ENCODE measurements at regions not wholly inside any gene's neighbourhood (a gene's known extent, or its start where the extent isn't known, plus 50 kb on each side); places are given as distances from the start of the nearest gene placed in this dataset.

DNA sequence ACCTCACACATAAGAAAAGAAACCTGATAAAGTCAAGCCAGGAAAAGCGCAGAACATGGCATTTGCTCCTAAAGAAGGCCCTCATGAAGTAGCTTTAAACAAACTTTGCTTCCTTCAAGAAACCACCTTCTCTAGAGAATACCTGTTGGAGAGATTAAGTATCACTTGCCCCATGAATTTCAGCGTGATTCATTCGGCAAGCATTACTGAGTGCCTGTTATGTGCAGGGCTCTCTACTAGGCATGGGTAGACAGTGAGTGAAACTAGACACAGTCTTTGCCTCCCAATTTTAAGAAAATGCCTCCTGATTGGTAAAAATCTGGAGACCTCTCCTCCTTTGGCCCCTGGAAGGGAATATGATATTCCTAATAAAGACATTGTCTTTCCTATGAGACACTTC is 475.8 kb upstream of the NBEA start:
- peaks cover 0 to 8% (median 0%) of the 10 kb centered on the region in 9 donors for H3K9me3 Mint-ChIP-seq
- POLR2A ChIA-PET = no interaction called here
- no peaks in the 10 kb centered on the region for H3K4me1 Mint-ChIP-seq
- no peak overlapping the region for H3K4me3 Mint-ChIP-seq
- H3K27me3 Mint-ChIP-seq = peaks cover 0 to 13% (median 2%) of the 10 kb centered on the region in 5 donors
- no peaks in the 10 kb centered on the region for H3K36me3 Mint-ChIP-seq
- no peak for ATAC-seq
- DNase-seq = no peak
- no peak overlapping the region for H3K27ac Mint-ChIP-seq

- no peak for ATAC-seq
- POLR2A ChIA-PET = no interaction called here
- no peak for DNase-seq
- peaks cover 0 to 13% (median 0%) of the 10 kb centered on the region in 5 donors for H3K27me3 Mint-ChIP-seq
- no peaks in the 10 kb centered on the region for H3K4me1 Mint-ChIP-seq
- H3K27ac Mint-ChIP-seq = no peak overlapping the region
- H3K4me3 Mint-ChIP-seq = no peak overlapping the region
- H3K36me3 Mint-ChIP-seq = no peaks in the 10 kb centered on the region
- peaks cover 0 to 6% (median 0%) of the 10 kb centered on the region in 9 donors for H3K9me3 Mint-ChIP-seq
Measured at GRCh38 chr13:34467450-34468083, 474.5 kb upstream of the NBEA start.

- peaks cover 0 to 6% (median 0%) of the 10 kb centered on the region in 9 donors for H3K9me3 Mint-ChIP-seq
- POLR2A ChIA-PET = no interaction called here
- ATAC-seq (no peak), DNase-seq (no peak)
- H3K4me1 Mint-ChIP-seq = no peaks in the 10 kb centered on the region
- H3K36me3 Mint-ChIP-seq = no peaks in the 10 kb centered on the region
- no peak overlapping the region for H3K4me3 Mint-ChIP-seq
- no peak overlapping the region for H3K27ac Mint-ChIP-seq
- H3K27me3 Mint-ChIP-seq = peaks cover 0 to 12% (median 0%) of the 10 kb centered on the region in 5 donors
Measured at GRCh38 chr13:34469196-34469986, 472.7 kb upstream of the NBEA start.

DNA sequence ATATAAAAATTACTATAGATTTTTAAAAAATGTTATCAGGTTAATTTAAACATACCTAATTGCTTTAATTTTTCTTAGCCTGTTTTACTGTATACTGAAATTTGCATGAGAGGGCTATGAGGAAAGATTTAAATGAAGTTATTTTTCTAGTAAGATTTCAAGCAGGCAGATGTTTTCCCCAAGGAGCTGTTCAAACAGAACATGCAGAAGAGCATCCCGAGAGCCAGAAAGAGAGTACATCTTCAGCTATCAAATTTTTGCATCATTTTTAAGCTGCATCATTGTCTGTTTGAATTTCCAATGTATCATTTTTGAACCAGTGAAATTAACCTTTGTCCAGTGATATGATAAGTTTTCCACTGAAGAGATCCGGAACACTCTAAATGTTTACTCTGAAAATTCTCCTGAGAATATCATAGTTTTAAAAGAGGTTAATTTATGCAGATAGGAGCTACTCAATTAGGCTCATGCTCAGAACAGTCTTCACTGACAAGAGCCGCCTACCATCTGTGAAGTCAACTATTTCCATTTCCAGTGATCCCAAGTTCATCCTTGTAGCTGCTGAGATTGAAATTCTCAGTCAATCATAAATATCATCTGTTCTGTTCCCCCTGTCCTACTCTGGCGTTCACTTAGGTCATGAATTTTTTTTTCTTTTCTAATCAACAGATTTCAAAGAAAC is 467.7 kb upstream of the NBEA start:
- Mint-ChIP-seq H3K27ac (no peak overlapping the region), H3K4me1 (no peaks in the 10 kb centered on the region), H3K27me3 (peaks cover 0 to 5% (median 0%) of the 10 kb centered on the region in 5 donors), H3K4me3 (no peak overlapping the region), H3K36me3 (no peaks in the 10 kb centered on the region), H3K9me3 (peaks cover 0 to 8% (median 1%) of the 10 kb centered on the region in 9 donors)
- ATAC-seq = no peak
- no peak for DNase-seq
- POLR2A ChIA-PET = no interaction called here

DNA sequence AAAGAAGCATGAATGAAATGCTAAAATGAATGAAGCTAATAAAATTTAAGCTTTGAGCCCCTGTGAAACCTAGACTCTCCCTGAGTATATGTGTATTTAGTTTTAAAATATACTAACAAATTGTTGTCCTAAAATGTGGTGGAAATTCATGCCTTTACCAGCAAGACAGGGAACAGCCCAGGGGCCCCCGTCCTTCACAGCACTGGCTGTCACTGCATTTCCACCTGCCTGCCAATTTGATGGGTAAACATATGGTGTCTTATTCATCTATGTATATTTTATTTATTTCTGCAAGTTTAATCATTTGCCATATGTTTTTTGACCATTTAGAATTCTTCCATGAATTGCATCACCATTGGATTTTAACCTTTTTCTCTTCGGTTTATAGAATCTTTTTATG is 463.7 kb upstream of the NBEA start:
- DNase-seq (no peak), ATAC-seq (no peak)
- Mint-ChIP-seq H3K4me1 (no peaks in the 10 kb centered on the region), H3K27me3 (no peaks in the 10 kb centered on the region), H3K4me3 (no peak overlapping the region), H3K9me3 (peaks cover 0 to 8% (median 0%) of the 10 kb centered on the region in 9 donors), H3K36me3 (no peaks in the 10 kb centered on the region), H3K27ac (no peak overlapping the region)
- POLR2A ChIA-PET = no interaction called here

DNA sequence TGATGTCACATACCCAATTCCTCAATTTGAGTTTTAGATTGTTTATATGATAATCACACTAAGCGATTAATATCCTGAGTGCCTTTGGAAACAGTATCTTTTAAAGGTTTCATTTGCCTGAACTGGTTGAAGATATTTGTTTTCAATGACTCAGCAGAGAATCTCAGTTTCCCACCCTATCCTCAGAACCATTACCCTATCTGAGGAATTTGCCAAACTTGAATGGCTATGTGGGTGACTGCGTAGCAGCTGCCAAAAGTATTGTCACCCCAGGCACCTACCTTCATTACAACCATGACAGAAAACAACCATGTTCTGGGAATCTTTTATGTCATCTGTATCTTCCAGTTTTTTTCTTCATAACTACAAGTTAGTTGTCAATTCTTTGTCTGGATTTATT is 440.1 kb upstream of the NBEA start:
- Mint-ChIP-seq H3K27ac (no peak overlapping the region), H3K27me3 (no peaks in the 10 kb centered on the region), H3K9me3 (peaks cover 0 to 17% (median 2%) of the 10 kb centered on the region in 9 donors), H3K36me3 (no peaks in the 10 kb centered on the region), H3K4me1 (no peaks in the 10 kb centered on the region), H3K4me3 (no peak overlapping the region)
- ATAC-seq (no peak), DNase-seq (no peak)
- POLR2A ChIA-PET = no interaction called here

DNA sequence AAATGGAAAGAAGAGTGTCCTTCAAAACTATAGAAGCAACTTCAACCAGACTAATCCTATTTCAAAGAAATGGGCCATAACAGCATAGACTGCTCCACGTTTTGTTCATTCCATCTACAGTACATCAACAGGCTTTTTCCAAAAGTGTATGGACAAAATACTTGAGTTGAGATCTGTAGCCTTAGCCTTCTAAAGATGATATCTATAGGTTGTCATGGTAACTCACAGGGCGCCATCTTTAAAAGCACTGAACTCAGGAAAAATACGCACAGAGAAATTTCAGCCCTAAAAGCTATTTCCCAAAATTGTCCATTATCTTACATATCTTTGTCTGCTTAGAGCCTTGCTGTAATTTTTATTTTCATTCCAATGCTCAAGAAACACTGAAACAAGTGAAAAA is 439.4 kb upstream of the NBEA start:
- no peaks in the 10 kb centered on the region for H3K4me1 Mint-ChIP-seq
- ATAC-seq = no peak
- H3K9me3 Mint-ChIP-seq = peaks cover 0 to 23% (median 2%) of the 10 kb centered on the region in 9 donors
- no peaks in the 10 kb centered on the region for H3K27me3 Mint-ChIP-seq
- H3K27ac Mint-ChIP-seq = no peak overlapping the region
- no peaks in the 10 kb centered on the region for H3K36me3 Mint-ChIP-seq
- no peak overlapping the region for H3K4me3 Mint-ChIP-seq
- DNase-seq = no peak
- POLR2A ChIA-PET = no interaction called here

DNA sequence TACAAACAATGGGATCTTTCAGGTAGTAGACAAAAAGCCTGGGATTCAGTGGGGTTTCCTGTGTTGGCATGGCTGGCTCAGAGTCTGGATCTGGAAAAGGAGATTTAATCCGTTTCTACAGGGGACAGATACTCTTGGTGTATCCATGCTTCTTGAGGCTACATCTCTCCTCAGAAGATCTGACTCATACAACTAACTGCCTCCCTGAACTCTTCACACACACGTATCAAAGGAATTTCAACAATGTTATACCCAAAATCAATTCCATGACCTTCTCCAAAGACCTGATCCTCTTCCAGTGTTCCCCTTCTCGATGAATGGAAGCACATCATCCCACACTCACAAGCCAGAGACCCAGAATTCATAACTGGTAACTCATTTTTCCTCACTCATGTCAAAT is 435.3 kb upstream of the NBEA start:
- POLR2A ChIA-PET = no interaction called here

DNA sequence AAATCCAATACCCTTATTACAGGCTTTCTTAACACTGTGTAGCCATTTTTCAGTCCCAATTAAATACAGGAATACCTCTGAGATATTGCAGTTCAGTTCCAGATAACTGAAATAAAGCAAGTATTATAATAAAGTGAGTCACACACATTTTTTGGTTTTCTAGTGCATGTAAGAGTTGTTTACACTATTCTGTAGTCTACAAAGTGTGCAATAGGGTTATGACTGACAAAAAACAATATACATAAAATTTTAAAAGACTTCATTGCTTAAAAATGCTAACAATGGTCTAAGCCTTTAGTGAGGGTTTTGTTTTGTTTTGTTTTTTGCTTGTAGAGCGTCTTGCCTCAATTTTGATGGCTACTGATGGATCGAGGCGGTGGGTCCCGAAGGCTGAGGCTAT is 434.4 kb upstream of the NBEA start:
- Mint-ChIP-seq H3K4me1 (no peaks in the 10 kb centered on the region), H3K27ac (no peak overlapping the region), H3K36me3 (peaks cover 0 to 3% (median 0%) of the 10 kb centered on the region in 3 donors), H3K27me3 (peaks cover 0 to 5% (median 0%) of the 10 kb centered on the region in 5 donors), H3K4me3 (no peak overlapping the region), H3K9me3 (peaks cover 0 to 23% (median 5%) of the 10 kb centered on the region in 9 donors)
- POLR2A ChIA-PET = no interaction called here
- ATAC-seq (no peak), DNase-seq (no peak)

More for the DNA sequence above, 435.3 kb upstream of the NBEA start:
- Mint-ChIP-seq H3K9me3 (peaks cover 0 to 23% (median 5%) of the 10 kb centered on the region in 9 donors), H3K36me3 (peaks cover 0 to 3% (median 0%) of the 10 kb centered on the region in 3 donors), H3K27ac (no peak overlapping the region), H3K4me1 (no peaks in the 10 kb centered on the region), H3K27me3 (peaks cover 0 to 5% (median 0%) of the 10 kb centered on the region in 5 donors), H3K4me3 (no peak overlapping the region)
- DNase-seq (no peak), ATAC-seq (no peak)

DNA sequence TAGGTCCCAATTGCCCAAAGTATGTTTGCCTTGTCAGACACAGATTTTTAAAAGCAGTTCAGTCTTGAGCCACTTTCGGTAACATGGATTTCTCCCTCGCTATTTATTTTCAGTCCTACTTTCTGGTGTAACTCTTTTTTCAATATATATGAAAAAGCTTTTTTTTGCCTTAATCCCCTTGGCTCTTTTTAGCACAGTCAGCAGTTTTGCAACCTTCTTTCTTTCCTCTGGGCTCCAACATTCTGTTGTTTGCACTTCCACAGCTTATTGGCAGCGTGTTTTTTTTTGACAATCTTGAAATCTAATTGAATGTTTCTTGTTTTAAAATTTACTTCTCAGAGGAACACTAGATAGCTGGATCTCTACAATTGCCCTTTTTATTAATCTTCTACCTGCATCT is 429.3 kb upstream of the NBEA start:
- DNase-seq = no peak
- H3K36me3 Mint-ChIP-seq = peaks cover 0 to 9% (median 0%) of the 10 kb centered on the region in 3 donors
- peaks cover 4 to 19% (median 8%) of the 10 kb centered on the region in 9 donors for H3K9me3 Mint-ChIP-seq
- H3K27ac Mint-ChIP-seq = no peak overlapping the region
- peaks cover 0 to 5% (median 0%) of the 10 kb centered on the region in 5 donors for H3K27me3 Mint-ChIP-seq
- ATAC-seq = no peak
- H3K4me3 Mint-ChIP-seq = no peak overlapping the region
- H3K4me1 Mint-ChIP-seq = no peaks in the 10 kb centered on the region
- POLR2A ChIA-PET = no interaction called here

DNA sequence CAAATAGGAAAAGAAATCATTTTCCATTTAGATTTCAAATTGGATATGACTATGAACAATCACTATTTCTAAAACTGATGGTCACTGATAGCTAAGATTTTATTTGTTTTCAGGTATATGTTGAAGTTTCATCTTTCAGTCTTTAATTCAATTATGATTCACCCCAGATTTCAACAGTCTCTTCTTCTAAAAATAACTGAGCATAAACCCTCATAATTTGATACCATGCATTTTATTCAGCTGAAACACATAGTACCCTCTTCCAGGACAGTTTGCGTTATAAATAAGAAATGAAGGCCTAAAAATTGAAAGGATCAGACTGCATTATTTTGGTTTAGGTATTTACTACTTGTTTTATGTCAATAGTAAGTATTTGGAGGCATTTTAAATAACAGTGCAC is 428.5 kb upstream of the NBEA start:
- POLR2A ChIA-PET = no interaction called here
- peaks cover 0 to 5% (median 0%) of the 10 kb centered on the region in 5 donors for H3K27me3 Mint-ChIP-seq
- ATAC-seq (no peak), DNase-seq (no peak)
- H3K4me1 Mint-ChIP-seq = no peaks in the 10 kb centered on the region
- peaks cover 4 to 19% (median 8%) of the 10 kb centered on the region in 9 donors for H3K9me3 Mint-ChIP-seq
- H3K36me3 Mint-ChIP-seq = peaks cover 0 to 6% (median 0%) of the 10 kb centered on the region in 3 donors
- H3K4me3 Mint-ChIP-seq = no peak overlapping the region
- no peak overlapping the region for H3K27ac Mint-ChIP-seq

GRCh38 chr13:34515201-34515600 is 426.9 kb upstream of the NBEA start:
- H3K4me1 Mint-ChIP-seq = no peaks in the 10 kb centered on the region
- H3K4me3 Mint-ChIP-seq = no peak overlapping the region
- ATAC-seq (no peak), DNase-seq (no peak)
- no peak overlapping the region for H3K27ac Mint-ChIP-seq
- peaks cover 2 to 19% (median 8%) of the 10 kb centered on the region in 9 donors for H3K9me3 Mint-ChIP-seq
- H3K27me3 Mint-ChIP-seq = peaks cover 0 to 8% (median 0%) of the 10 kb centered on the region in 5 donors
- POLR2A ChIA-PET = no interaction called here
- H3K36me3 Mint-ChIP-seq = peaks cover 0 to 5% (median 0%) of the 10 kb centered on the region in 3 donors

- Mint-ChIP-seq H3K36me3 (peaks cover 0 to 5% (median 0%) of the 10 kb centered on the region in 3 donors), H3K4me1 (no peaks in the 10 kb centered on the region), H3K4me3 (no peak overlapping the region), H3K27me3 (peaks cover 0 to 5% (median 0%) of the 10 kb centered on the region in 5 donors), H3K27ac (no peak overlapping the region), H3K9me3 (peaks cover 0 to 9% (median 0%) of the 10 kb centered on the region in 9 donors)
- POLR2A ChIA-PET = no interaction called here
- ATAC-seq (no peak), DNase-seq (no peak)
Measured at GRCh38 chr13:34521171-34521570, 420.9 kb upstream of the NBEA start.

Data from naive thymus-derived CD8-positive, alpha-beta T cell (primary cell).